ENCODE measurements at regions not wholly inside any gene's neighbourhood (a gene's known extent, or its start where the extent isn't known, plus 50 kb on each side); places are given as distances from the start of the nearest gene placed in this dataset.
"Not testable (repeated sequence)": the region's sequence is repeated elsewhere in the genome, so short reads cannot be mapped to it uniquely, and the experiment has no call there.

DNA sequence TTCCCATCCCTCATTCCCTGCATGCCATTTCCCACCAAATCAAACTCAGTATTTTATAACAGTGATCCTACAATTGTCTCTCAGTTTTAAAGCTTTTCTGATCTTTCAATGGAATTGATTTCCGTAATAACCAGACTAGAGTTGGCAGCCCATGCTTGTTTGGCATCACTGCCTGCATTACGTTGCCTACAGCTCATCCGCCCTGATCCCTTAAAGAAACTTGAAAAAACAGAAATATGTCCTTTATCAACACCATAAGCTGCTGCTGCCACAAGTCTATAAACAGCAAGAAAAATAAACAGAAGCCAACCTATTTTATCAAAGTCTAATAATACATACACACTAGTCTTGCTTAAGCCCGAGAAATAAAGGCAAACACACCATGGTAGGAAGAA lies 331.0 kb downstream of the METTL4 start:
- no peaks in the 10 kb centered on the region for H3K27me3 ChIP-seq (replicated peaks)
- H3K27ac ChIP-seq, result peak overlapping the region; percentile 26
- no peaks in the 10 kb centered on the region for H3K36me3 ChIP-seq (replicated peaks)

DNA sequence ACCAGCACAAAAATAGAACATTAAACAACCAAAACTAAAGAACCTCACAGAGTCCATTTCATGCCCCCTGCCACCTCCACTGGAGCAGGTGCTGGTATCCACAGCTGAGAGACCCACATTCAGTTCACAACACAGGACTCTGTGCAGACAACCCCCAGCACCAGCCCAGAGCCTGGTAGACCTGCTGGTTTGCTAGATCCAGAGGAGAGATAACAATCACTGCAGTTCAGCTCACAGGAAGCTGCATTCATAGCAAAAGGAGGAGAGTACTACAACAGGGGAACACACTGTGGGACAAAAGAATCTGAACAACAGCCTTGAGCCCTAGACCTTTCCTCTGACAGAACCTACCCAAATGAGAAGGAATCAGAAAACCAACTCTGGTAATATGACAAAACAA lies 326.7 kb downstream of the METTL4 start:
- in situ Hi-C loops (cut with HindIII; ENCODE audit: low pct_ligation_motif_present, low sequenced_read_pairs), result no loop called here

More for the DNA sequence above, 331.0 kb downstream of the METTL4 start:
- no peak overlapping the region for H3K4me3 ChIP-seq (ENCODE audit: low read depth, low read length)
- TF ChIP-seq, protein P1, sequence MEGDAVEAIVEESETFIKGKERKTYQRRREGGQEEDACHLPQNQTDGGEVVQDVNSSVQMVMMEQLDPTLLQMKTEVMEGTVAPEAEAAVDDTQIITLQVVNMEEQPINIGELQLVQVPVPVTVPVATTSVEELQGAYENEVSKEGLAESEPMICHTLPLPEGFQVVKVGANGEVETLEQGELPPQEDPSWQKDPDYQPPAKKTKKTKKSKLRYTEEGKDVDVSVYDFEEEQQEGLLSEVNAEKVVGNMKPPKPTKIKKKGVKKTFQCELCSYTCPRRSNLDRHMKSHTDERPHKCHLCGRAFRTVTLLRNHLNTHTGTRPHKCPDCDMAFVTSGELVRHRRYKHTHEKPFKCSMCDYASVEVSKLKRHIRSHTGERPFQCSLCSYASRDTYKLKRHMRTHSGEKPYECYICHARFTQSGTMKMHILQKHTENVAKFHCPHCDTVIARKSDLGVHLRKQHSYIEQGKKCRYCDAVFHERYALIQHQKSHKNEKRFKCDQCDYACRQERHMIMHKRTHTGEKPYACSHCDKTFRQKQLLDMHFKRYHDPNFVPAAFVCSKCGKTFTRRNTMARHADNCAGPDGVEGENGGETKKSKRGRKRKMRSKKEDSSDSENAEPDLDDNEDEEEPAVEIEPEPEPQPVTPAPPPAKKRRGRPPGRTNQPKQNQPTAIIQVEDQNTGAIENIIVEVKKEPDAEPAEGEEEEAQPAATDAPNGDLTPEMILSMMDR (IDR thresholded peaks at IDR 0.05; ENCODE audit: low read depth, low read length, missing control alignments), result no peak
- in situ Hi-C loops (cut with HindIII; ENCODE audit: low pct_ligation_motif_present, low sequenced_read_pairs), result no loop called here
- no peak for DNase-seq

DNA sequence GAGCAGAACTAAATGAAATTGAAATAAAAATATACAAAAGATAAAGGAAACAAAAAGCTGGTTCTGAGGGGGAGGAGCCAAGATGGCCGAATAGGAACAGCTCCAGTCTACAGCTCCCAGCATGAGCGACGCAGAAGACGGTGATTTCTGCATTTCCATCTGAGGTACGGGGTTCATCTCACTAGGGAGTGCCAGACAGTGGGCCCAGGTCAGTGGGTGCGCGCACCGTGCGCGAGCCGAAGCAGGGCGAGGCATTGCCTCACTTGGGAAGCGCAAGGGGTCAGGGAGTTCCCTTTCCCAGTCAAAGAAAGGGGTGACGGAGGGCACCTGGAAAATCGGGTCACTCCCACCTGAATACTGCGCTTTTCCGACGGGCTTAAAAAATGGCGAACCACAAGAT lies 324.2 kb downstream of the METTL4 start:
- DNase-seq; H3K27ac ChIP-seq; H3K36me3 ChIP-seq (replicated peaks); in situ Hi-C loops (cut with HindIII; ENCODE audit: low pct_ligation_motif_present, low sequenced_read_pairs); H3K4me3 ChIP-seq (ENCODE audit: low read depth, low read length); H3K27me3 ChIP-seq (replicated peaks): not testable (repeated sequence)

More for the DNA sequence above, 326.7 kb downstream of the METTL4 start:
- H3K27me3 ChIP-seq (replicated peaks), result no peaks in the 10 kb centered on the region
- no peaks in the 10 kb centered on the region for H3K36me3 ChIP-seq (replicated peaks)
- TF ChIP-seq, protein P1 (IDR thresholded peaks at IDR 0.05; ENCODE audit: low read depth, low read length, missing control alignments), result no peak
- no peak overlapping the region for H3K4me3 ChIP-seq (ENCODE audit: low read depth, low read length)
- DNase-seq, result no peak
- no peak overlapping the region for H3K27ac ChIP-seq

DNA sequence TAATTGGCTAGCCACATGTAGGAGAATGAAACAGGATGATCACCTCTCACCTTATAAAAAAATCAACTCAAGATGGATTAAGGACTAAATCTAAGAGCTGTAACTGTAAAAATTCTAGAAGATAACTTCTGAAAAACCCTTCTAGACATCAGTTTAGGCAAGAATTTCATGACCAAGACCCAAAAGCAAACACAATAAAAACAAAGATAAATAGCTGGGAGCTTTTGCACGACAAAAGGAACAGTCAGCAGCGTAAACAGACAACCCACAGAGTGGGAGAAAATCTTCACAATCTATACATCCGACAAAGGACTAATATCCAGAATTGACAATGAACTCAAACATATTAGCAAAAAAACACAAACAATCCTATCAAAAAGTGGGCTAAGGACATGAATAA lies 316.3 kb downstream of the METTL4 start:
- Histone ChIP-seq H3K36me3 (replicated peaks) (no peaks in the 10 kb centered on the region), H3K4me3 (ENCODE audit: low read depth, low read length) (no peak overlapping the region), H3K27ac (no peak overlapping the region), H3K27me3 (replicated peaks) (no peaks in the 10 kb centered on the region)
- TF ChIP-seq, protein P1 (IDR thresholded peaks at IDR 0.05; ENCODE audit: low read depth, low read length, missing control alignments), result no peak
- DNase-seq, result no peak
- in situ Hi-C loops (cut with HindIII; ENCODE audit: low pct_ligation_motif_present, low sequenced_read_pairs), result no loop called here

DNA sequence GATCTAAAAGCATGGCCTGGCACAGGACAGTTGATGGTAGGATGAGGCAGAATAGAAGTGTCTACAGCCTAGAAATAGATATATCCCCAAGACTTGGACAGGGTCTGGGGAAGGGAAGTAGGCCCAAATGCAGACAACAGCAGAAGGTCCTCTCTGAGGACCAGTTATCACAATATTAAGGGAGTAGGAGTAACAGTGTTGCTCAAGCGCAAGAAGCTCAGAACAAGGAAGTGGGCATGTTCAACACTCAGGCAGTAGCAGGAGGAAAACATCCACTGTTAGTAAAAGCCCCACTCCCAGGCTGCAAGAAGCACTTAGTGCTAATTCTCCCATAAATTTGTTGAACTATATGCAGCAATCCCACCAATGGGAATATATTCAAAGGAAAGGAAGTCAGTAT lies 314.7 kb downstream of the METTL4 start:
- H3K4me3 ChIP-seq (ENCODE audit: low read depth, low read length), result no peak overlapping the region
- H3K27ac ChIP-seq, result no peak overlapping the region
- TF ChIP-seq, protein P1 (IDR thresholded peaks at IDR 0.05; ENCODE audit: low read depth, low read length, missing control alignments), result no peak
- H3K27me3 ChIP-seq (replicated peaks), result no peaks in the 10 kb centered on the region
- in situ Hi-C loops (cut with HindIII; ENCODE audit: low pct_ligation_motif_present, low sequenced_read_pairs), result no loop called here
- DNase-seq, result no peak
- H3K36me3 ChIP-seq (replicated peaks), result no peaks in the 10 kb centered on the region

DNA sequence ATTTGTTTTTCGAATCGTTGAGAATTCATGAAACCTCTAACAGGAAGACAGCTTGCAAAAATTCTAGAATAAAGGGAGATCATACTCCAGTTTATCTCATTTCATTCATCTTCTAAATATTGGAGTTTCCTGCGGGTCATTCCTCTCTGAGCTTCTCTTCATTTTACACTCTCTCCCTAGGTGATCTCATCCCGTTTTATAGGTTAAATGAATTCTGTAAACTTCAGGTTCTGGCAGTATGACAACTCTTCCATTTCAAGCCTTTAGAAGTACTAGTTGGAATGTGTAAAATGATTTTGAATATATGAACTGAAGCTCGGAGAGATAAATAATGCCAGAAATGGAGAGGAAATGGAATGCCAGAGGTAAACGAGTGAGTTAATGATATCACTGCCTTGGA lies 312.4 kb downstream of the METTL4 start:
- Histone ChIP-seq H3K27ac (no peak overlapping the region), H3K4me3 (ENCODE audit: low read depth, low read length) (no peak overlapping the region), H3K36me3 (replicated peaks) (no peaks in the 10 kb centered on the region), H3K27me3 (replicated peaks) (no peaks in the 10 kb centered on the region)
- DNase-seq, result no peak
- in situ Hi-C loops (cut with HindIII; ENCODE audit: low pct_ligation_motif_present, low sequenced_read_pairs), result no loop called here
- TF ChIP-seq, protein P1 (IDR thresholded peaks at IDR 0.05; ENCODE audit: low read depth, low read length, missing control alignments), result no peak
